Suppressor macrophage (primary cell): ENCODE measurements at regions not wholly inside any gene's neighbourhood (a gene's known extent, or its start where the extent isn't known, plus 50 kb on each side); places are given as distances from the start of the nearest gene placed in this dataset.
A peak's percentile ranks its signal among the peaks of the same experiment; 100 is the strongest.
"Not testable (repeated sequence)": the region's sequence is repeated elsewhere in the genome, so short reads cannot be mapped to it uniquely, and the experiment has no call there.

Source experiments
- DNase-seq, 4 experiments: peaks; one replicate each; pipeline ENCODE4 v3.0.0-alpha.2; 2020 to 2022

DNA sequence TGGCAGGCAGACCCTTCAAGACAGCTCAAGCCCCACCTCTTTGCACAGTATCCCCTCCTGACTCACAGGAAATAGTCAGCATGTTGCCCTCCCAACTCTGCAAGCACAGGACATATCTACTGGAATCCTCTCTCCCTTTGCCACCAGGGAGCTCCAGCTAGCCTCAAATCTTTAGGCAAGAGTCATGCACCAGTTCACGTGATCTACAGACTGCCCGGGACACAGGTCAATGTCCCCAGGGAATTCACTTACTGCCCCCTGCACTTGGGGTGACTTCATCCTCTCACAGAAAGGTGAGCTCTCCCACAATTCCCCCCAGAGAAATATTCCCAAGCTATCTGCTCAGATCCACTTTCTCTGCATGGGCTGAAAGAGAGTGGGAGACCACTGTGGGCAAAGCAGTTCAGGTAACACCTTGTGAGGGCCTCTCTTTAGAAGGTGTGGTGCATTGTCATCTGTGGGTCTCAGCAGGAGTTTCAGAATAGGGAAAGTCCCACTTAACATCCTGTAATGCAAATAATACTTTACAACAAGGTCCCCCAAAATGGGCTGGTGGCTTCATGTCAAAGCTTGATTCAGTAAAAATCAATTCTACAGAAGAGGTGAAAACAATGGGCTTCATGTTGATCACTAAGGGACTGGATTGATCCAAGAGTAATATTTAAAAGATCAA lies 129.9 kb downstream of the NOC3L start:
- DNase-seq: no peak

DNA sequence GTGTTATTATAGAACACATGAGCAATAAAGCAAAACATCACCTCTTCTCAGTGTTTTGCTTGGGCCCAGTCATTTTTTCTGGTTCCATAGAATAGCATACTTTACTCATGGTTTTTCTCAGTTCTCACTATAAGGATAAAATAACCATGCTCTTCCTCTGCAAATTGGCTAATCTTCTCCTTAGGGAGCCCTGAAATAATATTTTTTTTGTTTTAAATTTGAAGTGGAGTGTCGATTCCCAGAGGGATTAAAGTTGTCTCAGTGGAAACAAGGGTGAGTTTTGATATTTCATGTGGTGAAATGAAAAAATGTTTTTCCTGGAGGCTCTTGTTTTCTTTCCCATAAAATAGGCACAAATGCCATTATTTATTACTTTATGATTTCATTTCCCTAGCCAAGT lies 127.3 kb downstream of the NOC3L start:
- DNase-seq: no peak

DNA sequence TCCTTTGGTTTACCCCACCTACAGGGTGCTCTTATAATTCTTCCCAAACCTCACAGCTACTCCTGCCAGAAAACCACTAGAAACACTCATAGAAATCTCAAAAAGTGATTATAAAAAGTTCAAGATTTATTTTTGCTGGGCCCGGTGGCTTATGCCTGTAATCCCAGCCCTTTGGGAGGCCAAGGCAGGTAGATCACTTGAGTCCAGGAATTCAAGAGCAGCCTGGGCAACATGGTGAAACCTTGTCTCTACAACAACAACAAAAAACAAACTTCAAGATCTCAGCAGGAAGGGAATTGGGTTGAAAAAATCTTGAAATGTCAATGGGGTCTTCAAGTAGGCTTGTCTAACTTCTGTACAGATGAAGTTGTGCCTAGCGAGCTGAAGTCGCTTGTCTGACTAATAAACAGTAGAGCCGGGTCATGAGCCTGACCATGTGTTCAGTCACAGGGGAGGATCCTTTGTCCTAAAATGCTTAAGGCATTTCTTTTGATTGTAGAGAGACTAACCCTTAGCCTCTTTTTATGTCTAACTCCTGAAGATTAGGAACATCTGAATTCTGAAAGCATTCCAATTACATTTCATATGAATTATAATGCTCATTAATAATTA lies 124.6 kb downstream of the NOC3L start:
- no peak for DNase-seq

DNA sequence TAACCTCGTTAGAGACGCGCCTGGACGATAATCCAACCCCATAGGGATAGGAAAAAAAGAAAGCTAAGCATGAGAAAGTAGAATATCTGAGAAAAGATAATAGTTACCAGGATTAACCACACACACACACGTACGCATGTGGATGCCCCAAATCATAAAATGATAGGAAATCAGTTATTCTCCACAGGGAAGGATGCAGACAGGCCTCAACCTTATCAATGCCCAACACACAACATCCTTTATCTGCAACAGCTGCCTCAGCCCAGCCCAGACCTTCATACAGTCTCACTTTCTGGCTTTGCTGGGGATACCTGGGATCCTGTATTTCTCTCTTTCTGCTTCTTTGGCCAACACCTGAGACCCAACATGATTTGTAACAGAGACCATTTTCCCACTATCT lies 123.0 kb downstream of the NOC3L start:
- DNase-seq: no peak

DNA sequence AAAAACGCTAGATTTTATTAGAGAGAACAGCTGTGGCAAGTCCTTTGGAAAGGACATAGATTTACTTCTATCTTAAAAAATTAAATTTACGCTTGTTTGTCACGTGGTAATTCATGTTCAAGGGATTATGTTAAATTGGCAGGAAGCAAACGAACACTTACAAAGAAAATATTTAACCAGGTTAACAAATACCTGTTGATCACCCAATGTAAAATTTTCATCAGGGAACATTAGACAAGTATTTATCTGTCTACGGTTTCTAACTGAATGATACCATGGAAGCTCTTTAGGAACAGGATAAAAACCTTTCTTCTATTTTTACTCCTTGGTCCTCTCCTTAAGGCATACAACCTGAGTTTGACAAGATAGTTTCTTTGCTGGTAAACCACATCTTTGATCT lies 122.2 kb downstream of the NOC3L start:
- DNase-seq: no peak

DNA sequence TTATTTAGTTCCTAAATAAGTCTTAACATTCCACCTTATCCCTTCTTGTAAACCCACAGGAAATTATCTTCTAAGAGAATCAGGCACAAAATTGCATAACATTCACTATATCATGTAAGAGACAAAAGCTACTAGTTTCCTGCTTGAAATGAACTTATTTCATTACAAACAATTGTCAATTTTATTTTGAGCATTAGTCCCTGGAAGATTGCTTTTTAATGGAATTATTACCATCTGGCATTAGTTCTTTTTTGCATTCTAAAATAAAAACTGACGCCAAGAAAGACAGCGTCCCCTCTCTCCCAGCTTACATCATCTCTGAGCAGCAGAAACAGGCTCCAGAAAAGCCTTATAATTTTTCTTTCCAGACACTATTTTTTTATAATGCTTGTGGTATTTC lies 121.8 kb downstream of the NOC3L start:
- no peak for DNase-seq

DNA sequence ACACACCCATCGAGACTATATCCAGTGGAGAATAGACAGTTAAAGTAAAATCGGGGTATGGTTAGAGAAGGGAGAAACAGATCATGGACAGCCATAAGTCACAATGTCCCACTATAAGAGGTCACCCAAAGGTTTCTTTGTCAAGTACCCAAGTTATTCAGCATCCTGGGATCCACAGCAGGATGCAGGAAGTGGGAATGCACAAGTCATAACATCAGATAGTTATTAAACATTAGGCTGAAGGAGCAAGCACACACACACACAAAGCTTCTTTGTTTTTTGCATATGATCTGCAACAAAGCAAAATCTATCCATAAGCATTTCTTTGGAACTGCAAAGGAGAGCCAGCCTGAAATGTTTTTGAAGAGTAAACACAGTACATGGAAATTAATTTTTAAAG lies 111.6 kb downstream of the NOC3L start:
- DNase-seq: no peak

DNA sequence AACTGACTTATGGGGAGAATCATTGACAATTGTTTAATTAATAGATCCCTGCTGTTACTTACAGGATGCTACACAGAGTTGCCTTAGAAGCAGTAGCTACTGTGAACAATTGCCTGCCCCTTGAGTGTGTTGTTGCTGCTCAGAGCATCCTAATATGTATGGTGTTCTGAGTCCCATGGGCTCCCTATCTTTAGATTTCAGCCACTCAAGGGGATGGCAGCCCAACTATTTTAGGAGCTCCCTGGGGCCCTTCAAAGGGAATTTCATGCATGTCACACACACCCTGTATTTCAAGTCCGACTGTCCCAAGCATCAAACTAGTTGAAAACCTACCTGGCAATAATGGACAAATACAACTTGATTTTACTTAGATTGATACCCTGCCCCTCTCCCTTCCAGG lies 111.2 kb downstream of the NOC3L start:
- DNase-seq: no peak

DNA sequence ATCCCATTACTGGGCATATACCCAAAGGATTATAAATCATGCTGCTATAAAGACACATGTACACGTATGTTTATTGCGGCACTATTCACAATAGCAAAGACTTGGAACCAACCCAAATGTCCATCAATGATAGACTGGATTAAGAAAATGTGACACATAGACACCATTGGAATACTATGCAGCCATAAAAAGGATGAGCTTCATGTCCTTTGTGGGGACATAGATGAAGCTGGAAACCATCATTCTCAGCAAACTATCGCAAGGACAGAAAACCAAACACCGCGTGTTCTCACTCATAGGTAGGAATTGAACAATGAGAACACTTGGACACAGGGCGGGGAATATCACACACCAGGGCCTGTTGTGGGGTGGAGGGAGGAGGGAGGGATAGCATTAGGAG lies 105.3 kb downstream of the NOC3L start:
- DNase-seq: not testable (repeated sequence)

DNA sequence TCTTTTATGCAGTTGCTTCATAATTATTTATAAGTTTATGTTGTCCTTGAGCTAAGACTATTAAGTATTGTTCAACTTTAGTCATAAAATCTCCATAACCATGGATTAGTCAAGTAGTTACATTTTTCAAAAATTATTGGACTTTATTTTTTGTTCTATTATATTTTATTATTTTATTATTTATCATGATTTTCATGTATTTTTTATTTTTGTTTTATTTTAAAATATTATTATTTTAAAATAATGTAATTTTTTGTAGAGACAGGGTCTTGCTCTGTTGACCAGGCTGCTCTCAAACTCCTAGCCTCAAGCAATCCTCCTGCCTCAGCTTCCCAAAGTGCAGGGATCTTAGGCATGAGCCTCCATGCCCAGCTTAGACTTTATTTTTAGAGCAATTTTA lies 102.3 kb downstream of the NOC3L start:
- DNase-seq: no peak

DNA sequence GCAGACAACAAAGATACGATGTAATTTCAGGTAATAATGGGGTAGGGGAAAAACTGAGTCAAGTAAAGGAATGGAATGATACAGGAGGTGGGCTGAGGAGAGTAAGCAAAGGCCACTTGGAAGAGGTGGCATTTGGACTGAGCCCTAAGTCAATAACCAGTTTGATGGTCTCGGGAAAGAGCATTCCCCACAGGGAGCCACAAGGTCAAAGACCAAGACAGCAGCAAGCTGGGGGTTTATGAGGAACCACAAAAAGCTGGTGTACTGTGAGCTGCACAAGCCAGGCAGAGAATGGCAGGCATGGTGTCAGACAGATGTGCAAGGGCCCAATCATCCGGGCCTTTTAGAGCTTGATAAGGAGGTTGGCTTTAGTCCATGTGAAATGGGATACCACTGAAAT lies 98.7 kb downstream of the NOC3L start:
- DNase-seq: no peak

DNA sequence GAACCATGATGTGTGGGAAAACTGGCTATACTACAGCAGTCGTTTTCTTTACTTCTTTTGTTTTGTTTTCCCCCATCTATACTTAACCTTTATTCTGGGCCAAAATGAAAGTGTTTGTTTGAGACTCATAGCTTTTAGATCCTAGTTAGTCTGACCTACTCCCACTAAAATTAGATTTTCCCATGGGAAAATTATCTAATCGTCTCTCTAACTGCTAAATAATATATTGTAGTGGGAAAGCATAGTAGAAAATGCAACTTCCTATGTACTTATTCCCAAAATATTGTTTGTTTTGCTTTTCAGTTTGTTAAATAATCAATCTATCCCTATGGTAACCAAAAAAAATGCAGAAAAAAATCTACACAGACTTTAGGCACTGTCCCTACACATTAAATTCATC lies 96.6 kb downstream of the NOC3L start:
- DNase-seq: no peak

DNA sequence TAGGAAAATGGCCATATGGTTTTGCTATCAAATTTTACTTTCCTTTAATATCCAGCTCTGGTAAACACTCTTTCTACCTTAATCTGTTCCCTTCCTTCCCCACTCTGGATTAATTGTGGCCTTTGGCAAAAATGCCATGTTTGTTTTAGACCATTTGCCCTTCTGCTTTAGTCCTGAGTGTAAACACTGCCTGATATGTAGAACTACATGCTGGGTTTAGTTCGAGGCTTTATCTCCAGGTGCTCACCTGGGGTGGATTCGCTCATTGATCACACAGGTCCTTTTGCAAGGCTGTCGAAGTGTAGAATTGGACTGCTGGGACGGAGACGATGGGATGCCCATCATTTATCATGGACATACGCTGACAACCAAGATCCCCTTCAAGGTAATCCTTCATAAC lies 94.1 kb downstream of the NOC3L start:
- no peak for DNase-seq

DNA sequence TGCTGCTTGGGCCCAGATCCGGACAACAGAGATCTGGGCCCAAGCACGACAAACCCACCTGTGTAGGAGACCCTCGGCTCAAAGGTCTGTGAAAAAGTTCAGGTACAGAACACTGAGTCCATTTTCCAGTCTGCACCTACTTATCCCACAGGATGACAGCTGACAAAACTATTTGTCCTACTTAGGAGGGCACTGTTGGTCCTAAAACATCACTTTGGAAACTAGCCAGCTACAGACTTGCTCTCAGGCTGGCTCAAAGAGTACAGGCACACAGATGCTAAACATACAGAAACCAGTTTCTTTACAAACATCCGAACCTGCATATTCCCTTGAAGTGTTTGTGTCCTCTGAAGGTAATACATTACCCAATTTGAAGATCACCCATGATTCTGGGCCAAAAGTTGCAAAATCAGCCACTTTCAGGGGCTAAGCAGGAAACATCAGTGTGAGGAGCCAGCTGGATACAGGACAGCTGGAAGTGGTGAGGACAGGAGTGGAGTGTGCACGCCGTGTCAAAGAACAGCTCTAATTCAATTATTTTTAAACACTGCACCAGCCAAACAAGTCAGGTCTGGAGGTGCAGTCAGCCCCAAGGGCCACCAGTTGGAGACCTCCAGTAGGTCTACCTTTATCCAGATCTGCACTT lies 88.5 kb downstream of the NOC3L start:
- no peak for DNase-seq

DNA sequence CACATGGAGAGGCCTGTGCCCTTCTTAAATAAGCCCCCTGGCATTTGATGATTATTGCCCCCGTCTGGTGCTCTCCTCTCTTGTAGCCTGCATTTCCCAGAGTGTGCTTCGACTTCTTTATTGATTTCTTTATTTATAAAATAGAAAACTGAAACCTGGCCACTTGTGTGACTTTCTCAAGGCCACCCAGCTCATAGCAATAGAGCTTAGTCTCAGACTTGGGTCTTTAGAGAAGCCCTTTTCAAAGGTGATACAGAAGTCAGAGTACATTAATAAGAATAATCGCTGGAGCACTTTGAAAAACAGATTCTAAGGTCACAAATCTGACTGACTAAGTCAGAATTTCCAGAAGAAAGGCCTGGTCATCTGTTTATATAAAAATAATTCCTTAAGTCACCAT lies 86.6 kb downstream of the NOC3L start:
- no peak for DNase-seq

DNA sequence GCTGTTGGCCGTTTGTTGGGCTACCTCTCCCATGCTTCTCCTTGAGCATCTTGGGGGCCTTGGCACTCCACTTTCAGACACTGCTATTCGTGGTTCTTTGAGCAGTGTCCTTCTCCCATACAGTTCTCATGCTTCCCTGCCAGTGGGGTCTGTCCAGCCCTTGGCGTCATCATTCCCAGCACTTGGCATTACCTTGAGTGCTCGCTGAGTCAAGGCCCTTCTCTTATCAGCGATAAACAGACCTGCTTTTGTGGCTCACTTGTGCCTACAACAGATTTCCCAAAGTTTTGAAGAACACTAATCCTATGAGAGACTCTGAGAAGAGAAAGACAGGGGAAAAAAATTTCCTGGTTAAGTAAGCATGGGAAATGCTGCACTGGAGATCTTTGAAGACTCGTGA lies 85.3 kb downstream of the NOC3L start:
- no peak for DNase-seq

DNA sequence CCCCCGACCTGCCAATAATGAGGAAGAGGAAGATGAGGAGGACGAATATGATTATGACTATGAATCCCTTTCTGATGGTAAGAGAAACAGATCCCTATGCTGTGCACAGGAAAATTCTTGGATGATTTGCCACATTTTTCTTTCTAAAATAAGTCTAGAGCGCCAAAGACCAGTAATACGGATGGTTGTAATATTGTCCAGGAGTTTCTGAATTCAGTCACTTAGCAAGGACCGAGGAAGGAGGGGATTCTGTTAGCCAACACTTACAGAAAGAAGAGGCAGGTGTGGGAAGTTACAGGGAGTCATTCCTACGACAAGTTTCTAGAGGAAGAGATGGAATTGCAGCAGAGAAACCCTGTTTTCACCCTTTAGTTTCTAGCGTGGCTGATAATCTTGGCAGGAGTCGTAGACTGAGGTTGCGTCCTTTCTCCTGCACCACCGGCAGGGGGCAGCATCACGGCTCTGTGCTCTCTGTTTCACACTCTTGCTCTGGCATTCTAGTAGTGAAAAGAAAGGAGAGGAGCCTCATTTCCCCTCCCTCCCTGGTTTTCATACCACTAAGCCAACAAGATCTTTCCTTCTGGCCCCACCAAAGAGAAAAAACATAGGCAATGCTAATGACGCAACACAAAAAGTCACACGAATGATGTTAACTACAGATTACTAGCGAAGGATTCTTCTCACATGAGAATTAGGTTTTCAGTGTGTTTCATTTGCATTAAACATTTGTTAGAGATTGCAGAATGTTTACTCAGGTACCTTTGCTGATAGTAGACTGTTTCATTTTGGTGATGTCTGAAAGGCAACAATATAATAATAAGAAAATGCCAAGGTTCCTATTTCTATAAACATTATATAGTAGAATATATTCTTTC lies 82.7 kb downstream of the NOC3L start:
- peak; percentile 58 to 81 (median 70) for DNase-seq

DNA sequence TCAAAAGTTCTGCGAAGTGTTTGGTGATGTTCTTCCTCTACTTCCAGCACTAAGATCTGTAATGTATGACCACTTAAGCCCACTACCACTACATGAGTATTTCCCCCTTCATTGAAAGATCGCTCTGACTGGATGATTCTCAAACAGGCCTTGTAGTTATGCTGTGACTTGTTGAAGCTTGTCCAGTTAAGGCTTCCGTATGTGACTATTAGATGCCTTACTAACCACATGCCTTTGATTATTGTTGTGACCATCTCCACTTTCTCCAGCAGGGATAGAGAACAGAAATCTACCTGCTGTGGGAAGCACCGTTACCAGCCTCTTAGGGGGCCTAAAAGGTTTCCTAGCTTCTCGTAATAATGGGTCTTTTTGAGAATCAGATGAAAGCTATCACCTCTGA lies 81.1 kb downstream of the NOC3L start:
- no peak for DNase-seq

DNA sequence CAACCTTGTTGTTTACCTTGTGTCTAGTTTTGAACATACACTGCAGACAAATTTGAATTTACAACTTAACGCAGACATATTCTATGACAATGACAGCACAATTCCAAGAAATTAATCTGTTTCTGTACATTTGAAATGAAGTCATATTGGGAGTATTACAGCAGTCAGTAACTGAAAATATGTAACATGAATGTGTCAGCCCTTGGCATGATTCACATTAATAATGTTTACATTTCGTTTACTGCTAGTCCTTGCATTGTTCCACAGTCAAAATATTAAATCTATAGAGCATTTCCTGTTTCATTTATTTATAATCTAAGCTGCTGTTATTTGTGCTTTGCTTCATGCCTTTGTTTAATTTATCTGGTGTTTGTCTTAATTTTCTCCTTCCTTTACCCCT lies 80.4 kb downstream of the NOC3L start:
- no peak for DNase-seq
